GM18868 (cell line): ENCODE measurements at regions not wholly inside any gene's neighbourhood (a gene's known extent, or its start where the extent isn't known, plus 50 kb on each side); places are given as distances from the start of the nearest gene placed in this dataset.
"Not testable (repeated sequence)": the region's sequence is repeated elsewhere in the genome, so short reads cannot be mapped to it uniquely, and the experiment has no call there.

Experiments used
- ATAC-seq: cut with Tn5 transposase; IDR thresholded peaks from one replicate; pipeline ENCODE4 v1.9.1; 2021; ENCODE audit warnings: mild to moderate bottlenecking, moderate library complexity; ENCODE audit not compliant: unreplicated experiment

- ATAC-seq = no peak
Observed at GRCh38 chr6:121682666-121683065, 247.2 kb downstream of the GJA1 start.

GRCh38 chr6:121685806-121686205, 250.4 kb downstream of the GJA1 start:
- not testable (repeated sequence) for ATAC-seq

- ATAC-seq = no peak
Observed at GRCh38 chr6:121686611-121687023, 251.2 kb downstream of the GJA1 start.

- no peak for ATAC-seq
Observed at GRCh38 chr6:121688974-121689373, 253.5 kb downstream of the GJA1 start.

DNA sequence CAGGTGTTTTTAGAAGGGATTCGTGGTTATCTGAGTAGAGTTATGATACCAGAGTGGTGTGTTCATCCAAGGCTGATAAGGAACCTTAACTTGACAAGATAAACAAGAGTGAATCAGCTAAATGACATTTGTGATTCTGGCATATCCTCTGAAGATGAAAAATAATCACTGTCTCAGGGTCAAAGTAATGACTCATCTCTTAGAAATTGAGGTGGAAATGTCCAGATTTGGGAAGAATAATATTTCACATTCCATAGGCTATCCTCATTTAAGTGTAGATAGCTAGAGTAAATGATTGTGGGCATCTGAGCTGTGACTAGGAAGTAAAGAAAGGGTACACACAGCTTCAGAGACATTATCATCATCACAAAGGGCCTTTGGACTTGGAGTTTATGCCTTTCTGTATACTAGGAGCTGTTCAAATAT, 255.7 kb downstream of the GJA1 start:
- no peak for ATAC-seq

- ATAC-seq = no peak
Observed at GRCh38 chr6:121694389-121694788, 258.9 kb downstream of the GJA1 start.

- ATAC-seq = no peak
Observed at GRCh38 chr6:121694801-121695251, 259.4 kb downstream of the GJA1 start.

DNA sequence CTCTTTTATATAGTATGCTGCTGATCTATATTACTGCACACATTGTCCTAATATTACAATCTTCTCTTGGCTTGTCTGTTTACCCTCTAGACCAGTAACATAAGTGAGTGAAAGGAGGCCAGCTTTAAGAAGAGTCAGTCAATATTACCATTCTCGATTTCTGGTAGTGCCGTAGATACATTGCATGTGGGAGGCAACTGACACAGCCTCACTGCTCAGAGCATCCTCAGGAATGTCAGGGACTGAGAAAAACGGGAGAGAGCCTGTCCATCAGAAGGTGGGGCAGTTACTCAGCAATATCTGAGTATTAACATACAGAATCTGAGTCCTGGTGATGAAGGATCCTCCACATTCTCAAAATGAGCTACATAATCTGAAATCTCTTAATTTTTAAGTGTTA, 259.9 kb downstream of the GJA1 start:
- no peak for ATAC-seq

DNA sequence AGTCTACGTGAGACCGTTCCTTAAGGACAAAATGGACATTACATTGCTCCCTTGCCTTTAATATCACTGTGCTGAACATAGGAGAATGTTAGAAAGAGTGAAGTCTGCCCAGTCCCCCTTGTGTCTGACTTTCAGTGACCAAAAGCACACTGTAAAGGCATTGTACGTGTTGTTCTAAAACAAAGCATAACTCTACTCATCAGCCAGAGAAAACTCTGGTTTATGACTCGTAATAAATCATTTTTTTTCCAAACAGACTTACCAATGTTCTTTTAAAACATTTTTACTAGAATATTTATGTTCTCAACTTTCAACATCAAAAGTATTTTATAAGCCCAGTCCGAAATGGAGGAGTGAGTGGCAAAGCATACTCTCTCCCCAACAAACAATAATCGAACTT, 262.5 kb downstream of the GJA1 start:
- no peak for ATAC-seq

GRCh38 chr6:121698617-121699016, 263.2 kb downstream of the GJA1 start:
- no peak for ATAC-seq

DNA sequence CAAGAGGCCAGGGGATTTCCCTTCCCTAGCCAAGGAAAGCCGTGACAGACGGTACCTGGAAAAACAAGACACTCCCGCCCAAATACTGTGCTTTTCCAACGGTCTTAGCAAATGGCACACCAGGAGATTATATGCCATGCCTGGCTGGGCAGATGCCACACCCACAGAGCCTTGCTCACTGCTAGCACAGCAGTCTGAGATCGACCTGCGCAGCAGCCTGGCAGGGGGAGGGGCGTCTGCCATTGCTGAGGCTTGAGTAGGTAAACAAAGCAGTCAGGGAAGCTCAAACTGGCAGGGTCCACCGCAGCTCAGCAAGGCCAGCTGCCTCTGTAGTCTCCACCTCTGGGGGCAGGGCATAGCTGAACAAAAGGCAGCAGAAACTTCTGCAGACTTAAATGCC, 267.7 kb downstream of the GJA1 start:
- not testable (repeated sequence) for ATAC-seq

DNA sequence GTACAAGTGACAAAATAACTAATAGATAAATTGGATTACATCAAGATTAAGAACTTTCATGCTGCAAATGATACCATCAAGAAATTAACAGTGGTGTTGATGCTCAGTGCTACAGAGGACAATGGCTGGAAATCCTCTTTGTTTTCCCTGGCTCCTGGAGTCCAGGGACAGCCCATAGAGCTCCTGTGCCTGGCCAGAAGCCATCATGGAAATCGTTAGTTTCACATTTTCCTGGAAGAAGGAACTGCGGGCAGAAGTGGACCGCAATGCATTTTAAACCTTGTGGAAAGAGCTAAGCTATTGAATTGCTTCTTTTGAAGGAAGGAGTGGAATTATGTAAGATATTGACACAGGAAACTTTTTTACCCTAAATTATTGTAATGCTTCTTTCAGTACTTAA, 276.0 kb downstream of the GJA1 start:
- ATAC-seq = no peak

DNA sequence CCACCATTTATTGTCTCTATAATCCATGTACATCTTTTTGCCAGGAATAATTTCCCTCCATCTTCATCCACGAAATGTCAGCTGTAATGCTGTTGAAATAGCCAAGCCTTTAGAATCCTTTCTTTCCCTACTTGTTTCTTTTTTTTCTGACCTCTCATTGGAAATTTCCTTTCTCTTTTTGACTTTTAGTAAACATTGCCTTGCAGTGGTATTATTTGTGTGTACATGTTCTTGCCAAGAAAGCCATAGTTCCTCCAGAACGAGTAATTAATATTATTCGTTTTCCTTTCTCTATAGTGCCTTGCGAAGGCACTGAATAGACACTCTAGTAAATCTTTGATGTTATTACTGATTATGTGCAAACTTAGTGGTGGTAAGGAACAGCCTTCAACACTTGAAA, 282.2 kb downstream of the GJA1 start:
- no peak for ATAC-seq

- not testable (repeated sequence) for ATAC-seq
Observed at GRCh38 chr6:121720867-121721266, 285.4 kb downstream of the GJA1 start.

DNA sequence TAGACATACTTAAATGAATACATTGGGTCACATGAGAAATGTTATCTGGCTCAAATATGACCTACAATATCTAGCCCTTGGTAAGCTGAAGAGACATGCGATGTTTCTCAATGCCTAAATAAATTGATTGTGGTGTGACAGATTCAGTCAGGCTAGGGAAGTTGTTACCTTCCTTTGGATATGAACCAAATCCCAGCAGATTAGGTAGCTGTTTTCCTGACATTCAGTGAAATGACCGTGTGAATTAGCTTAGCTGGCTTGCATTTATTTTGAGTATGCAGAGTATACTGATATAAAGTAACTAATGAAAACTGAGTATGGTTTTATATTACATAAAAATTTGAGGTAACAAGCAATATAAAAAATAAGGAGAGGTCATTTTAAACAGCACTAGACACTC, 288.2 kb downstream of the GJA1 start:
- no peak for ATAC-seq

- no peak for ATAC-seq
Observed at GRCh38 chr6:121724576-121724975, 289.1 kb downstream of the GJA1 start.

- ATAC-seq = no peak
Observed at GRCh38 chr6:121726596-121726995, 291.1 kb downstream of the GJA1 start.

GRCh38 chr6:121730616-121731015, 295.2 kb downstream of the GJA1 start:
- ATAC-seq = no peak

GRCh38 chr6:121731381-121731780, 295.9 kb downstream of the GJA1 start:
- no peak for ATAC-seq

DNA sequence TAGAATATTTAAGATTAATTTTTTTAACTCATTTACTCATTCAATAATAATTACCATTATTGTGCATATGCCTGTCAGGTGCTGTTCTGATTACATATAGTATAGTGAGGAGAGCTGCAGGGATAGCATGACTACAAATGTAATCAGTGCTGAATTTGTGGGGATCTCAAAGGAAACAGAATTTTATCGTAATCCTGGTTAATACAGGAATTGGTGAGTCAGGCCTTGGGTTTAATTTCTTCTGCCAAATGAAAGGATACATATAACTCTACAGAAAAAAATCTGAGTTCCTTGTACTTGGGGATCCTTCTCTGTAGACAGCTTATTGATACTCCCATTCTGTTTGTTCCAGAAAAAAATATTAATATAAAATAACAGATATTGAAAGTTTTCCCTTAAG, 297.2 kb downstream of the GJA1 start:
- no peak for ATAC-seq

- no peak for ATAC-seq
Observed at GRCh38 chr6:121733234-121733633, 297.8 kb downstream of the GJA1 start.

DNA sequence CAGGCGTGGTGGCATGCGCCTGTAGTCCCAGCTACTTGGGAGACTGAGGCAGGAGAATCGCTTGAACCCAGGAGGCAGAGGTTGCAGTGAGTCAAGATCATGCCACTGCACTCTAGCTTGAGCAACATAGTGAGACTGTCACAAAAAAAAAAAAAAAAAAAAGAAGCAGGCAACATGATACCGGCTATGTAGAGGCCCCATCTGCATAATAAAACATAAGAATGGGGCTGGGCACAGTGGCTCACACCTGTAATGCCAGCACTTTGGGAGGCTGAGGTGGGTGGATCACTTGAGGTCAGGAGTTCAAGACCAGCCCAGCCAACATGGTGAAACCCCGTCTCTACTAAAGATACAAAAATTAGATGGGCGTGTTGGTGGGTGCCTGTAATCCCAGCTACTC, 304.7 kb downstream of the GJA1 start:
- ATAC-seq = not testable (repeated sequence)

- no peak for ATAC-seq
Observed at GRCh38 chr6:121743691-121744090, 308.2 kb downstream of the GJA1 start.

GRCh38 chr6:121748376-121748775, 312.9 kb downstream of the GJA1 start:
- ATAC-seq = no peak
